ENCODE measurements at regions not wholly inside any gene's neighbourhood (a gene's known extent, or its start where the extent isn't known, plus 50 kb on each side); places are given as distances from the start of the nearest gene placed in this dataset.
A peak's percentile ranks its signal among the peaks of the same experiment; 100 is the strongest.

- TF ChIP-seq CBX2 (IDR thresholded peaks at IDR 0.05; ENCODE audit: insufficient read depth, low read length, poor library complexity, severe bottlenecking) = no peak
- no peak for TF ChIP-seq RAD21 (CRISPR knock-in tag; conservative IDR thresholded peaks at IDR 0.05 in 1 of 2, IDR thresholded peaks at IDR 0.05 in 1 of 2)
- no peak for TF ChIP-seq ZNF239 (CRISPR knock-in tag; IDR thresholded peaks at IDR 0.05)
- no peak for TF ChIP-seq TRIM24 (IDR thresholded peaks at IDR 0.05)
- no peak for TF ChIP-seq KHSRP (IDR thresholded peaks at IDR 0.05)
- TF ChIP-seq PML (IDR thresholded peaks at IDR 0.05; ENCODE audit: low read length) = no peak
- TF ChIP-seq THAP7 (CRISPR knock-in tag; IDR thresholded peaks at IDR 0.05) = no peak
- 0 out of 2 replicates have a peak, but pooled peaks have one; percentile 79 for TF ChIP-seq FOXJ3 (CRISPR knock-in tag; IDR thresholded peaks at IDR 0.05)
- peak; percentile 41; the same call in 1 of the 2 replicates for TF ChIP-seq EZH2 (IDR thresholded peaks at IDR 0.05; ENCODE audit: borderline replicate concordance, low read depth, low read length)
- no peak for TF ChIP-seq NKRF (IDR thresholded peaks at IDR 0.05; ENCODE audit: borderline replicate concordance)
- TF ChIP-seq NBN (IDR thresholded peaks at IDR 0.05; ENCODE audit: low read depth) = no peak
- 0 out of 2 replicates have a peak, but pooled peaks have one; percentile 70 for TF ChIP-seq THAP12 (CRISPR knock-in tag; IDR thresholded peaks at IDR 0.05)
- no peak for TF ChIP-seq ZNF583 (CRISPR knock-in tag; IDR thresholded peaks at IDR 0.05)
Observed at GRCh38 chr22:19607192-19608002, 83.2 kb upstream of the CLDN5 start (continued).
